H9 (cell line): ENCODE measurements at regions not wholly inside any gene's neighbourhood (a gene's known extent, or its start where the extent isn't known, plus 50 kb on each side); places are given as distances from the start of the nearest gene placed in this dataset.

Source experiments
- DNase-seq: peaks from one replicate; pipeline ENCODE4 v3.0.0-alpha.2; 2017
- H2AFZ ChIP-seq: one replicate; pipeline ENCODE4 v1.6.1; 2013; ENCODE audit warnings: mild to moderate bottlenecking, low read length, control low read depth, moderate library complexity
- H2AK5ac ChIP-seq: 2 replicates; pipeline ENCODE4 v1.6.1; 2013; ENCODE audit warnings: low read length, control low read depth, mixed read lengths; ENCODE audit not compliant: insufficient read length
- H2BK120ac ChIP-seq: one replicate; pipeline ENCODE4 v1.6.1; 2013; ENCODE audit warnings: low read depth, mild to moderate bottlenecking, low read length, control low read depth, inconsistent platforms; ENCODE audit not compliant: poor library complexity, severe bottlenecking
- H2BK12ac ChIP-seq: 2 replicates; pipeline ENCODE4 v1.6.1; 2013; ENCODE audit warnings: low read length, control low read depth, mixed read lengths, low read depth; ENCODE audit not compliant: insufficient read length
- H2BK15ac ChIP-seq: 2 replicates; pipeline ENCODE4 v1.6.1; 2013; ENCODE audit warnings: low read depth, low read length, control low read depth
- H2BK20ac ChIP-seq: one replicate; pipeline ENCODE4 v1.6.1; 2013; ENCODE audit warnings: low read depth, mild to moderate bottlenecking, low read length, control low read depth, inconsistent platforms; ENCODE audit not compliant: poor library complexity, severe bottlenecking
- H2BK5ac ChIP-seq: 2 replicates; pipeline ENCODE4 v1.6.1; 2013; ENCODE audit warnings: low read length, control low read depth, mixed read lengths; ENCODE audit not compliant: insufficient read length
- H3K14ac ChIP-seq: 2 replicates; pipeline ENCODE4 v1.6.1; 2013; ENCODE audit warnings: low read length, control low read depth; ENCODE audit not compliant: insufficient read depth
- H3K18ac ChIP-seq: 2 replicates; pipeline ENCODE4 v1.6.1; 2013; ENCODE audit warnings: low read depth, mild to moderate bottlenecking, mixed read lengths, low read length, control low read depth; ENCODE audit not compliant: insufficient read length
- H3K23ac ChIP-seq: 2 replicates; pipeline ENCODE4 v1.6.1; 2013; ENCODE audit warnings: low read length, control low read depth, mixed read lengths, low read depth; ENCODE audit not compliant: insufficient read length
- H3K23me2 ChIP-seq: 2 replicates; pipeline ENCODE4 v1.6.1; 2013; ENCODE audit warnings: low read depth, mild to moderate bottlenecking, mixed read lengths, low read length, control low read depth; ENCODE audit not compliant: insufficient read length, poor library complexity, severe bottlenecking
- H3K27ac ChIP-seq: 2 replicates; pipeline ENCODE4 v1.5.1; 2013; ENCODE audit warnings: low read length, control low read depth, mixed read lengths, low read depth; ENCODE audit not compliant: insufficient read length
- H3K27me3 ChIP-seq: 2 replicates; pipeline ENCODE4 v1.6.1; 2013; ENCODE audit warnings: low read length, control low read depth, inconsistent platforms; ENCODE audit not compliant: insufficient read depth
- H3K4ac ChIP-seq: 2 replicates; pipeline ENCODE4 v1.6.1; 2013; ENCODE audit warnings: low read depth, mild to moderate bottlenecking, control low read depth, inconsistent platforms, low read length, moderate library complexity
- H3K4me1 ChIP-seq: 2 replicates; pipeline ENCODE4 v1.6.1; 2013; ENCODE audit warnings: low read length, control low read depth, inconsistent platforms; ENCODE audit not compliant: insufficient read depth
- H3K4me2 ChIP-seq: 2 replicates; pipeline ENCODE4 v1.6.1; 2013; ENCODE audit warnings: low read length, control low read depth, mixed read lengths; ENCODE audit not compliant: insufficient read length, insufficient read depth
- H3K56ac ChIP-seq: 2 replicates; pipeline ENCODE4 v1.6.1; 2013; ENCODE audit warnings: low read depth, mild to moderate bottlenecking, mixed read lengths, low read length, control low read depth; ENCODE audit not compliant: insufficient read length
- H3K79me1 ChIP-seq: 2 replicates; pipeline ENCODE4 v1.6.1; 2013; ENCODE audit warnings: low read depth, mild to moderate bottlenecking, moderate library complexity, low read length, control low read depth, inconsistent platforms; ENCODE audit not compliant: insufficient read depth, poor library complexity, severe bottlenecking
- H3K79me2 ChIP-seq: 2 replicates; pipeline ENCODE4 v1.6.1; 2013; ENCODE audit warnings: low read length, control low read depth, inconsistent platforms; ENCODE audit not compliant: insufficient read depth
- H3K9ac ChIP-seq: 2 replicates; pipeline ENCODE4 v1.6.1; 2013; ENCODE audit warnings: low read length, control low read depth, mixed read lengths; ENCODE audit not compliant: insufficient read length; ENCODE audit errors: extremely low read depth
- H3K9me3 ChIP-seq: one replicate; pipeline ENCODE4 v1.6.1; 2013; ENCODE audit warnings: low read depth, low read length, inconsistent platforms; ENCODE audit not compliant: control insufficient read depth
- H3T11ph ChIP-seq: one replicate; pipeline ENCODE4 v1.6.1; 2013; ENCODE audit warnings: mild to moderate bottlenecking, low read length, control low read depth, inconsistent platforms
- H4K20me1 ChIP-seq: one replicate; pipeline ENCODE4 v1.6.1; 2013; ENCODE audit not compliant: control insufficient read depth, insufficient read length, insufficient read depth
- H4K5ac ChIP-seq: 2 replicates; pipeline ENCODE4 v1.6.1; 2013; ENCODE audit warnings: low read depth, mild to moderate bottlenecking, mixed read lengths, low read length, control low read depth; ENCODE audit not compliant: insufficient read length
- H4K8ac ChIP-seq: replicated peaks from 2 replicates; pipeline ENCODE4 v1.6.1; 2013; ENCODE audit warnings: low read length, control low read depth, mixed read lengths, low read depth; ENCODE audit not compliant: insufficient read length
- H4K91ac ChIP-seq: 2 replicates; pipeline ENCODE4 v1.6.1; 2013; ENCODE audit warnings: low read depth, mild to moderate bottlenecking, moderate library complexity, mixed read lengths, low read length, control low read depth; ENCODE audit not compliant: insufficient read length
- H3K27ac Mint-ChIP-seq, 3 experiments: 2 replicates in 2 of 3; 3 replicates in 1 of 3; pipeline ENCODE4 v1.8.0; 2020 to 2021; ENCODE audit warnings: mixed read lengths in 3 of 3, mild to moderate bottlenecking in 1 of 3, moderate library complexity in 1 of 3
- H3K27me3 Mint-ChIP-seq: 2 replicates; pipeline ENCODE4 v1.8.0; 2021; ENCODE audit warnings: low read depth, mild to moderate bottlenecking, moderate library complexity, mixed read lengths
- H3K36me3 Mint-ChIP-seq, 3 experiments: 2 replicates in 2 of 3; 3 replicates in 1 of 3; pipeline ENCODE4 v1.8.0; 2020 to 2021; ENCODE audit warnings: low read depth in 3 of 3, mixed read lengths in 3 of 3; ENCODE audit not compliant: insufficient read depth in 1 of 3
- H3K4me1 Mint-ChIP-seq, 2 experiments: 2 replicates each; pipeline ENCODE4 v1.8.0; 2020; ENCODE audit warnings: mixed read lengths in 2 of 2
- H3K4me3 Mint-ChIP-seq, 2 experiments: 2 replicates in 1 of 2; 3 replicates in 1 of 2; pipeline ENCODE4 v1.8.0; 2020 to 2021; ENCODE audit warnings: mild to moderate bottlenecking in 2 of 2, mixed read lengths in 2 of 2, moderate library complexity in 1 of 2
- H3K9me3 Mint-ChIP-seq, 2 experiments: 2 replicates in 1 of 2; 3 replicates in 1 of 2; pipeline ENCODE4 v1.8.0; 2020; ENCODE audit warnings: mild to moderate bottlenecking in 2 of 2, mixed read lengths in 2 of 2, moderate library complexity in 1 of 2
- TF ChIP-seq, protein P1 (sequence below): fragments of 200-600 bp; sonication (generic); conservative IDR thresholded peaks from 3 replicates; pipeline ENCODE4 v1.8.0; 2021; ENCODE audit warnings: antibody characterized with exemption, mild to moderate bottlenecking

DNA sequence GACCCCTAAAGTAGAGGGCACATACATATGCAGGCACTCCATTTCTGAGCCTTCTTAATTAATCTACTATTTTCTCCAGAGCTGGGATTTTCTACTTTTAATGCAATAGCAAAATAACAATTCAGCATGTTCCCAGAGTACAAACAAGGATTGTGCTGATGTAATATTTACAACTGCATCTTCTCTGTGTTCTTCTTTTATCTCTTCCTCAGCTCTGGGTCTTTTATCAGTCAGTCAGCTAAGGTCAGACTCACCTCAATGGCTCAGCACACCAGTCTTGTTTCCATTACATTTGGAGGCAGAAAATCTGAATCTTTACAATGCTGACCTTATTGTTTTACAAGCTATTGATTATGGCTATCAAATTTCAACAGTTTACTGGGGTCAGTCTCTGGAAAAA lies 323.3 kb upstream of the NR5A2 start:
- Histone ChIP-seq H2BK20ac (no peak overlapping the region), H3K79me2 (no peaks in the 10 kb centered on the region), H2AFZ (no peak overlapping the region), H4K5ac (no peak overlapping the region), H2BK120ac (no peak overlapping the region), H3K4me2 (no peak overlapping the region), H2BK15ac (no peak overlapping the region), H3T11ph (no peak overlapping the region), H3K23me2 (no peaks in the 10 kb centered on the region), H3K4me1 (no peaks in the 10 kb centered on the region), H3K23ac (no peak overlapping the region), H4K91ac (no peak overlapping the region), H3K9ac (no peak overlapping the region), H4K8ac (no peak overlapping the region), H2AK5ac (no peak overlapping the region), H2BK12ac (no peak overlapping the region), H3K56ac (no peak overlapping the region), H3K79me1 (no peaks in the 10 kb centered on the region), H3K14ac (no peak overlapping the region), H3K18ac (no peak overlapping the region), H3K27me3 (no peaks in the 10 kb centered on the region), H4K20me1 (no peaks in the 10 kb centered on the region), H3K27ac (no peak overlapping the region), H2BK5ac (no peak overlapping the region), H3K4ac (no peak overlapping the region), H3K9me3 (no peaks in the 10 kb centered on the region)
- H3K27ac Mint-ChIP-seq: no peak overlapping the region
- H3K27me3 Mint-ChIP-seq: no peaks in the 10 kb centered on the region
- TF ChIP-seq, protein P1, sequence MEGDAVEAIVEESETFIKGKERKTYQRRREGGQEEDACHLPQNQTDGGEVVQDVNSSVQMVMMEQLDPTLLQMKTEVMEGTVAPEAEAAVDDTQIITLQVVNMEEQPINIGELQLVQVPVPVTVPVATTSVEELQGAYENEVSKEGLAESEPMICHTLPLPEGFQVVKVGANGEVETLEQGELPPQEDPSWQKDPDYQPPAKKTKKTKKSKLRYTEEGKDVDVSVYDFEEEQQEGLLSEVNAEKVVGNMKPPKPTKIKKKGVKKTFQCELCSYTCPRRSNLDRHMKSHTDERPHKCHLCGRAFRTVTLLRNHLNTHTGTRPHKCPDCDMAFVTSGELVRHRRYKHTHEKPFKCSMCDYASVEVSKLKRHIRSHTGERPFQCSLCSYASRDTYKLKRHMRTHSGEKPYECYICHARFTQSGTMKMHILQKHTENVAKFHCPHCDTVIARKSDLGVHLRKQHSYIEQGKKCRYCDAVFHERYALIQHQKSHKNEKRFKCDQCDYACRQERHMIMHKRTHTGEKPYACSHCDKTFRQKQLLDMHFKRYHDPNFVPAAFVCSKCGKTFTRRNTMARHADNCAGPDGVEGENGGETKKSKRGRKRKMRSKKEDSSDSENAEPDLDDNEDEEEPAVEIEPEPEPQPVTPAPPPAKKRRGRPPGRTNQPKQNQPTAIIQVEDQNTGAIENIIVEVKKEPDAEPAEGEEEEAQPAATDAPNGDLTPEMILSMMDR: no peak
- H3K4me1 Mint-ChIP-seq: no peaks in the 10 kb centered on the region
- H3K36me3 Mint-ChIP-seq: no peaks in the 10 kb centered on the region
- H3K9me3 Mint-ChIP-seq: no peaks in the 10 kb centered on the region
- DNase-seq: no peak
- no peak overlapping the region for H3K4me3 Mint-ChIP-seq
